ENCODE measurements at regions not wholly inside any gene's neighbourhood (a gene's known extent, or its start where the extent isn't known, plus 50 kb on each side); places are given as distances from the start of the nearest gene placed in this dataset.

GRCh38 chr5:31000287-31000686, 193.2 kb upstream of the CDH6 start:
- Histone ChIP-seq H3K18ac (ENCODE audit: insufficient read length, low read depth, low read length) (no peak overlapping the region), H2BK20ac (ENCODE audit: low read depth, low read length, poor library complexity, severe bottlenecking) (no peak overlapping the region), H2BK15ac (ENCODE audit: low read depth, low read length) (no peak overlapping the region), H3T11ph (ENCODE audit: low read length) (no peak overlapping the region), H3K4me2 (ENCODE audit: insufficient read depth, insufficient read length, low read length) (no peak overlapping the region), H3K56ac (ENCODE audit: insufficient read length, low read depth, low read length) (no peak overlapping the region), H3K9me3 (ENCODE audit: control insufficient read depth, low read depth, low read length) (no peaks in the 10 kb centered on the region), H2AFZ (ENCODE audit: low read length) (no peak overlapping the region), H2BK5ac (ENCODE audit: insufficient read length, low read length) (no peak overlapping the region), H3K79me2 (ENCODE audit: insufficient read depth, low read length) (no peaks in the 10 kb centered on the region), H2BK120ac (ENCODE audit: low read depth, low read length, poor library complexity, severe bottlenecking) (no peak overlapping the region), H3K27ac (ENCODE audit: insufficient read length, low read depth, low read length) (no peak overlapping the region), H4K5ac (ENCODE audit: insufficient read length, low read depth, low read length) (no peak overlapping the region), H2AK5ac (ENCODE audit: insufficient read length, low read length) (no peak overlapping the region), H4K91ac (ENCODE audit: insufficient read length, low read depth, low read length) (no peak overlapping the region), H3K23ac (ENCODE audit: insufficient read length, low read depth, low read length) (no peak overlapping the region), H3K27me3 (ENCODE audit: insufficient read depth, low read length) (no peaks in the 10 kb centered on the region), H3K79me1 (ENCODE audit: insufficient read depth, low read depth, low read length, poor library complexity, severe bottlenecking) (no peaks in the 10 kb centered on the region), H3K23me2 (ENCODE audit: insufficient read length, low read depth, low read length, poor library complexity, severe bottlenecking) (no peaks in the 10 kb centered on the region), H3K9ac (ENCODE audit: extremely low read depth, insufficient read length, low read length) (no peak overlapping the region), H2BK12ac (ENCODE audit: insufficient read length, low read depth, low read length) (no peak overlapping the region), H3K4ac (ENCODE audit: low read depth, low read length) (no peak overlapping the region), H4K8ac (replicated peaks; ENCODE audit: insufficient read length, low read depth, low read length) (no peak overlapping the region), H3K14ac (ENCODE audit: insufficient read depth, low read length) (no peak overlapping the region), H3K4me1 (ENCODE audit: insufficient read depth, low read length) (no peaks in the 10 kb centered on the region), H4K20me1 (ENCODE audit: control insufficient read depth, insufficient read depth, insufficient read length) (no peaks in the 10 kb centered on the region)
- TF ChIP-seq CTCF (conservative IDR thresholded peaks at IDR 0.05) = no peak
- no peak for DNase-seq
- no CpG with 5 or more reads among the region's 3 CpGs for WGBS (ENCODE audit: extremely low coverage, insufficient read length, low lambda C conversion rate)
- Mint-ChIP-seq H3K27ac (no peak overlapping the region), H3K4me1 (peaks cover under 1 to 3% of the 10 kb centered on the region in 2 experiments), H3K4me3 (no peak overlapping the region), H3K9me3 (peaks cover 0 to under 1% of the 10 kb centered on the region in 2 experiments; a peak in 2 of 5 replicates), H3K36me3 (ENCODE audit: insufficient read depth in 1 of 3, low read depth in 3 of 3) (no peaks in the 10 kb centered on the region; a peak in 1 of 7 replicates), H3K27me3 (ENCODE audit: low read depth) (no peaks in the 10 kb centered on the region)

Data from H9 (cell line).